DOHH2 (cell line): ENCODE measurements at regions not wholly inside any gene's neighbourhood (a gene's known extent, or its start where the extent isn't known, plus 50 kb on each side); places are given as distances from the start of the nearest gene placed in this dataset.

Experiments
- H3F3A ChIP-seq: fragments of 200-600 bp; sonication (generic), shearing (Covaris generic); 2 replicates; pipeline ENCODE4 v1.6.0; 2016; ENCODE audit warnings: antibody characterized with exemption, mild to moderate bottlenecking; ENCODE audit not compliant: control insufficient read depth, insufficient read depth
- H3K27ac ChIP-seq: fragments of 200-600 bp; sonication (generic); 2 replicates; pipeline ENCODE4 v1.5.1; 2014; ENCODE audit warnings: low read depth, mild to moderate bottlenecking, low read length, moderate library complexity
- H3K27me3 ChIP-seq: fragments of 200-600 bp; sonication (generic); 2 replicates; pipeline ENCODE4 v1.6.1; 2014; ENCODE audit warnings: mild to moderate bottlenecking, low read length, mixed read lengths; ENCODE audit not compliant: control insufficient read depth
- H3K36me3 ChIP-seq: fragments of 200-600 bp; sonication (generic); 2 replicates; pipeline ENCODE4 v1.6.1; 2014; ENCODE audit warnings: mild to moderate bottlenecking, low read length, moderate library complexity, mixed read lengths; ENCODE audit not compliant: control insufficient read depth
- H3K4me1 ChIP-seq: fragments of 200-600 bp; sonication (generic); 2 replicates; pipeline ENCODE4 v1.6.1; 2014; ENCODE audit warnings: mild to moderate bottlenecking, low read length, mixed read lengths; ENCODE audit not compliant: control insufficient read depth
- H3K4me2 ChIP-seq: fragments of 200-600 bp; sonication (generic); 2 replicates; pipeline ENCODE4 v1.6.0; 2014; ENCODE audit warnings: mild to moderate bottlenecking, low read length, moderate library complexity
- H3K4me3 ChIP-seq: fragments of 200-600 bp; sonication (generic); 2 replicates; pipeline ENCODE4 v1.5.1; 2014; ENCODE audit warnings: mild to moderate bottlenecking, low read length, mixed read lengths
- H3K79me2 ChIP-seq: fragments of 200-600 bp; sonication (generic); 2 replicates; pipeline ENCODE4 v1.6.1; 2014; ENCODE audit warnings: mild to moderate bottlenecking, low read length, mixed read lengths; ENCODE audit not compliant: control insufficient read depth
- H3K9me2 ChIP-seq: fragments of 200-600 bp; sonication (generic); replicated peaks from 2 replicates; pipeline ENCODE4 v1.6.1; 2014; ENCODE audit warnings: mild to moderate bottlenecking, low read length, mixed read lengths; ENCODE audit not compliant: control insufficient read depth
- H3K9me3 ChIP-seq: fragments of 200-600 bp; sonication (generic); 2 replicates; pipeline ENCODE4 v1.6.1; 2014; ENCODE audit warnings: antibody characterized with exemption, low read length, mixed read lengths; ENCODE audit not compliant: control insufficient read depth, insufficient read depth
- H4K20me1 ChIP-seq: fragments of 200-600 bp; sonication (generic); 2 replicates; pipeline ENCODE4 v1.6.0; 2014; ENCODE audit warnings: low read depth, mild to moderate bottlenecking, antibody characterized with exemption, low read length, moderate library complexity; ENCODE audit not compliant: control insufficient read depth, insufficient read depth
- CTCF ChIP-seq: fragments of 200-600 bp; sonication (generic); IDR thresholded peaks from one replicate; pipeline ENCODE4 v1.5.1; 2014; ENCODE audit warnings: antibody characterized with exemption, mild to moderate bottlenecking, low read depth, low read length; ENCODE audit not compliant: poor library complexity, severe bottlenecking
- EZH2phosphoT487 ChIP-seq: fragments of 200-600 bp; sonication (generic); IDR thresholded peaks from 2 replicates; pipeline ENCODE4 v1.6.1; 2017; ENCODE audit warnings: borderline replicate concordance, mild to moderate bottlenecking, antibody characterized with exemption, low read length, moderate library complexity, mixed read lengths

GRCh38 chr11:45361551-45361950 is 75.4 kb upstream of the SYT13 start:
- Histone ChIP-seq H3F3A (no peaks in the 10 kb centered on the region), H3K36me3 (no peaks in the 10 kb centered on the region), H3K79me2 (no peaks in the 10 kb centered on the region), H4K20me1 (no peaks in the 10 kb centered on the region), H3K9me2 (no peaks in the 10 kb centered on the region), H3K4me2 (no peak overlapping the region), H3K27ac (no peak overlapping the region), H3K27me3 (peaks cover 32% of the 10 kb centered on the region), H3K4me1 (no peaks in the 10 kb centered on the region), H3K9me3 (no peaks in the 10 kb centered on the region), H3K4me3 (no peak overlapping the region)
- TF ChIP-seq CTCF = no peak
- no peak for TF ChIP-seq EZH2phosphoT487

DNA sequence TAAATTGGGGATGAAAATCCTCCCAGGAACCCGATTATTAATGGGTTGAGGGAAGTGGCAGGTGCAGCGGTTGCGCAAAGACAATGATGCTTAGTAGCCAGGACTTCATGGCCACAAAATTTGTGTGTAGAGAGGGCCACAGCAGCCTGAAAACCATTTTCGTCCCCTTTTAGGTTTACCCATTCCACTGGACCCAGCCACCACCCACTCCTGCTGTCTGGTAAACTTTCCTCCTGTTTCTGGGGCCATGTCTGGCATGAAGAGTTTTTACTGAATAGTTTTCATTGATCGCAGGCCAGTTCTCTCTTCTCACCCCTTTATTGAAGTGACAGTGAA is 69.5 kb upstream of the SYT13 start:
- Histone ChIP-seq H3K27ac (no peak overlapping the region), H3K9me2 (no peaks in the 10 kb centered on the region), H3K79me2 (no peaks in the 10 kb centered on the region), H4K20me1 (no peaks in the 10 kb centered on the region), H3K4me2 (peak overlapping the region; percentile 69), H3K4me1 (peaks cover 16% of the 10 kb centered on the region), H3K36me3 (no peaks in the 10 kb centered on the region), H3K4me3 (peak overlapping the region; percentile 82), H3K9me3 (no peaks in the 10 kb centered on the region), H3K27me3 (peaks cover 6% of the 10 kb centered on the region; the same call in 1 of the 2 replicates), H3F3A (no peaks in the 10 kb centered on the region)
- no peak for TF ChIP-seq EZH2phosphoT487
- no peak for TF ChIP-seq CTCF

DNA sequence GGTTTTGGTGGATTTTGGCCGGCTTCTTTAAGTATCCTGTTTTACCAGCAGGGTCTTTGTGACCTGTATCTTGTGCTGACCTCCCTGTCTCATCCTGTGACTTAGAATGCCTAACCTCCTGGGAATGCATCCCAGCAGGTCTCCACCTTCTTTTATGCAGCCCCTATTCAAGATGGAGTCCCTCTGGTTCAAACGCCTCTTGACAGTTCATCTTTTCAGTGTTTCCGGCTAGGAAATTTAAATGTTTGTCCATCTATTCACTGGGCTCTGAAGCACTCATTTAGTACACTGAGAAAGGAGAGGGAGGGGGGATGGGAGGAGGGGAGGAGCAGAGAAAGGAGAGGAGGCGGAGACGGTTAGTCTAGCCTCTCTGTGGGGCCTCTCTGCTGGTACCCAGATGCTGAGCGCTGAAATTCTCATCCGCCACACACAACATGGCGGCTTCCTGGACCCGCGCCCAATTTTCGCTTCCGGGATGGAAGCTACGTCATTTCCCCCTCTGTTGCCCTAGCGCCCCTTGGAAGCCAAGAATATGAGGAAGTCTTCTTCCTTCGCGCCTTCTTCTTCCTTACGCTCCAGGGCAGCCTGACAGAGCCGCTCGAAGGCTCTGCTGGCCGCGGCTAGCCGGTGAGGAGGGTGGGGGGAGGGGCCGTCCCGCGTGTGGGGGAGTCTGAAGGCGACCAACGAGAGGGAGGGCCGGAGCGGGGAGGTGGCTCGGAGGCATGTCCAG is 69.0 kb upstream of the SYT13 start:
- no peaks in the 10 kb centered on the region for H3K36me3 ChIP-seq
- H3K4me3 ChIP-seq = peak overlapping the region; percentile 82
- peaks cover 16% of the 10 kb centered on the region for H3K4me1 ChIP-seq
- no peaks in the 10 kb centered on the region for H3F3A ChIP-seq
- TF ChIP-seq CTCF (no peak), EZH2phosphoT487 (no peak)
- no peaks in the 10 kb centered on the region for H3K79me2 ChIP-seq
- no peaks in the 10 kb centered on the region for H4K20me1 ChIP-seq
- no peak overlapping the region for H3K27ac ChIP-seq
- no peaks in the 10 kb centered on the region for H3K9me3 ChIP-seq
- no peaks in the 10 kb centered on the region for H3K9me2 ChIP-seq
- H3K4me2 ChIP-seq = peak overlapping the region; percentile 69
- peaks cover 12% of the 10 kb centered on the region for H3K27me3 ChIP-seq
